ENCODE measurements at regions not wholly inside any gene's neighbourhood (a gene's known extent, or its start where the extent isn't known, plus 50 kb on each side); places are given as distances from the start of the nearest gene placed in this dataset.

DNA sequence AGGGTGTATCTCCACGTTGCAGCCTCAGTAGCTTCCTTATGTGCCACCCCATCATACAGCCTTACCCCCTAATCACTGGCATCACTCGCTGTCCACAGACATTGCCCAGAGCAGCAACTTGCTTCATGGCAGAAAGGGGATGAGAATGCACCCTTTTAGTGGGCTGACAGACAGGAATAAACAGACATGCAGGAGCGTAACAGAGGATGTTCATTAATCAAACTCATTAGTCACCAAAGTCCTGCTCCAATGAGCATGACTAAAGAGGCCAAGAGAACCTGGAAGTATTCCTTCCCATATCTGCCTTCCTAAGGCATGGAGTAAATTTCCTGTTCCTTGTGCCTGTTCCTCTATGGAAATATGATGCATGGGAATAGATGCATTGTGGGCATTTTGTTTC is 197.0 kb downstream of the PHLDA1 start:
- TF ChIP-seq CTCF (IDR thresholded peaks at IDR 0.05) (no peak), POLR2A (IDR thresholded peaks at IDR 0.05) (no peak)
- Histone ChIP-seq H3K36me3 (no peaks in the 10 kb centered on the region), H3K27ac (no peak overlapping the region), H3K27me3 (no peaks in the 10 kb centered on the region), H3K9me3 (no peaks in the 10 kb centered on the region), H3K4me1 (peaks cover 0 to 24% (median 8%) of the 10 kb centered on the region in 12 donors), H3K4me3 (no peak overlapping the region)
- DNase-seq (no peak), ATAC-seq (no peak)
- intact Hi-C loops (cut with DNase I), result loop anchor here in 1 of 10 donors (10.0 kb wide), 1 partner anchor 100 kb away; no protein-coding TSS in a partner anchor
- 87 to 93% (median 90%) methylated on average over 3 of the region's 3 CpGs for WGBS, 4 donors

DNA sequence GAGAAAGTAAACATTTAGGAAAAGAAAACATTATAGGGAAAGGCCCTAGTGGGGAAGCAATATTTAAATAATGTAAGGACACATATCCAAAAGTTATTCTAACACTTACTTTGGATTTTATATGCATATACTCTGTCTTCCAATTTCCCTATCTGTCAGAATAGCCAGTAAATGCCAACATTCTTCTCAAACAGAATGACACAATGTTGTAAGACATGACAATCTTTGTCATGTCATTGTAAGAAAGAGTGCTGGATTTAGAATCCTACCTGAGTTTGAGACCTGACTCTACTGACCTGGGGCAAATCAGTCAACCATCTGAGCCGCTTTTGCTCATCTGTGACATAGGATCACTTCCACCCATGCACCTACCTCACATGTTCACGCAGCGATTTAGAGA is 198.3 kb downstream of the PHLDA1 start:
- H3K4me3 ChIP-seq, result no peak overlapping the region
- DNase-seq (no peak), ATAC-seq (no peak)
- intact Hi-C loops (cut with DNase I), result loop anchor here in 1 of 10 donors (10.0 kb wide), 1 partner anchor 102 kb away; no protein-coding TSS in a partner anchor
- peaks cover 0 to 24% (median 8%) of the 10 kb centered on the region in 12 donors for H3K4me1 ChIP-seq
- H3K36me3 ChIP-seq, result no peaks in the 10 kb centered on the region
- no peaks in the 10 kb centered on the region for H3K27me3 ChIP-seq
- no peak for TF ChIP-seq CTCF (IDR thresholded peaks at IDR 0.05)
- no peak for TF ChIP-seq POLR2A (IDR thresholded peaks at IDR 0.05)
- 62 to 67% (median 66%) methylated on average over 3 of the region's 3 CpGs for WGBS, 4 donors
- no peak overlapping the region for H3K27ac ChIP-seq
- no peaks in the 10 kb centered on the region for H3K9me3 ChIP-seq

DNA sequence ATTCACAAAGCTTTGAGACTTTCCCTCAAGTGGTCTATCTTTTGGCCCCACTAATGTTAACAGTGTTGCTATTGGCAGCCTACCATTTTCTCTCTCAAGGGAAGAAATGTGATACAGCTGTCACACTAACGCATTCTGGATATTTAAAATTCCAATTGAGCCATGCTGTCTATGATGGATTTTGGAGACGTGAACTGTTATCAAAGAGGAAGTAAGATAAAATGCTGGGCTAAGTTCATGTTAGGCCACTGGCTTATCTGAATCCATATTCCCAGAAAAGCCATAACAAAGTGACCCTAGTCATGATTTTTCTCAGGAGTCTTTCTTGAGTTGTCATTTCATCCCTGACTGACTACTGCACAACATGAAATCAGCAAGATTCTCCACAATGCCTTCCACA is 200.2 kb downstream of the PHLDA1 start:
- intact Hi-C loops (cut with DNase I), result loop anchor here in 1 of 10 donors (10.0 kb wide), 1 partner anchor 103 kb away; no protein-coding TSS in a partner anchor
- Histone ChIP-seq H3K36me3 (no peaks in the 10 kb centered on the region), H3K27ac (peak overlapping the region in 3 of 12 donors; percentile 29 to 52 (median 33)), H3K4me1 (peaks cover 0 to 16% (median 8%) of the 10 kb centered on the region in 12 donors), H3K9me3 (no peaks in the 10 kb centered on the region), H3K27me3 (no peaks in the 10 kb centered on the region), H3K4me3 (no peak overlapping the region)
- TF ChIP-seq CTCF (IDR thresholded peaks at IDR 0.05) (no peak), POLR2A (IDR thresholded peaks at IDR 0.05) (no peak)
- ATAC-seq (peak in 3 of 4 donors; percentile 28 to 78 (median 71)), DNase-seq (no peak)
- 8 to 15% (median 14%) methylated on average over 2 of the region's 2 CpGs for WGBS, 4 donors

GRCh38 chr12:75827061-75827460 is 204.5 kb downstream of the PHLDA1 start:
- ATAC-seq, result no peak
- Histone ChIP-seq H3K9me3 (no peaks in the 10 kb centered on the region), H3K36me3 (no peaks in the 10 kb centered on the region), H3K27ac (no peak overlapping the region), H3K27me3 (no peaks in the 10 kb centered on the region), H3K4me1 (peaks cover 0 to 10% (median 7%) of the 10 kb centered on the region in 12 donors), H3K4me3 (no peak overlapping the region)
- intact Hi-C loops (cut with DNase I), result loop anchor here in 1 of 10 donors (10.0 kb wide), 1 partner anchor 208 kb away; the partner anchor contains the start of gene PHLDA1
- DNase-seq, result no peak
- WGBS, 4 donors, result 76 to 88% (median 78%) methylated on average over 3 of the region's 3 CpGs
- TF ChIP-seq CTCF (IDR thresholded peaks at IDR 0.05) (no peak), POLR2A (IDR thresholded peaks at IDR 0.05) (no peak)

Data from heart left ventricle (tissue), 16 donors.